ENCODE measurements at regions not wholly inside any gene's neighbourhood (a gene's known extent, or its start where the extent isn't known, plus 50 kb on each side); places are given as distances from the start of the nearest gene placed in this dataset.
A peak's percentile ranks its signal among the peaks of the same experiment; 100 is the strongest.

DNA sequence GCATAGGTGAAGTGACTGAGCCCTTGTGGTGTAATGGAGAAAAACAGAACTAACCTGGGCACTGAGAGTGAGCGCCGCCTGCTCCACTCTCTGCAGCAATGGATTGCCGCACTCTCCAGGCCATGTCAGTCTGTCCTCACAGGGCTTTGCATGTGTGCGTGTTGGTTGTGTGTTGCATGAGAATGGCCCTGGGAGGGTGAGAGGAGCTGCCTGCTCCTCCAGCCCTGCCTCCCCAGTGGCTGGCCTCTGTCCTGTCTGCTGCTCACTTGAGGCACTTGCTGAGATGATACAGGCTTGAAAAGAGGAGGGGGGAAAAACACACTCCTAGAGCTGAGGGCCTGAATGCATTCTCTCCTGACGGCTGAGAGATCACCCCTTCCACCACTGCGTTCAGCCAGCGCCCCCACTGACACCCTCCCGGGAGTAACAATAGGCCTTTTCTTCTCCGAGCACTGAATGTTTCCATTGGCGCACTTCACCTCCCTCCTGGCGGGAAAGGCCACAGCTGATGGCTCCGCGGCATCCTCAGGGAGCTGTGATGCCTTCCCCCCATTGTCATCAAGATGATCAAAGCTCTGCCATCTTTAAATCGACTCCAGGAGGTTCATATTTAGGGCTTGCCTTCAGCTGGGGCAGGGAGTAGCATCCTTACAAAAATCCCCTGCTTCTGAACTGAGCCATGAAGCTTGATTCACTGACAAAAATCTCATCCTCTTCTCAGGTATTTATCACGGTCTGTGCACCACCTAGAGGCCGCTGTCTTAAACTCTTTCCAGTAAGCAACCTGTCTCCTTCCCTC is 49.9 kb upstream of the DAPL1 start:
- TF ChIP-seq, protein P1, sequence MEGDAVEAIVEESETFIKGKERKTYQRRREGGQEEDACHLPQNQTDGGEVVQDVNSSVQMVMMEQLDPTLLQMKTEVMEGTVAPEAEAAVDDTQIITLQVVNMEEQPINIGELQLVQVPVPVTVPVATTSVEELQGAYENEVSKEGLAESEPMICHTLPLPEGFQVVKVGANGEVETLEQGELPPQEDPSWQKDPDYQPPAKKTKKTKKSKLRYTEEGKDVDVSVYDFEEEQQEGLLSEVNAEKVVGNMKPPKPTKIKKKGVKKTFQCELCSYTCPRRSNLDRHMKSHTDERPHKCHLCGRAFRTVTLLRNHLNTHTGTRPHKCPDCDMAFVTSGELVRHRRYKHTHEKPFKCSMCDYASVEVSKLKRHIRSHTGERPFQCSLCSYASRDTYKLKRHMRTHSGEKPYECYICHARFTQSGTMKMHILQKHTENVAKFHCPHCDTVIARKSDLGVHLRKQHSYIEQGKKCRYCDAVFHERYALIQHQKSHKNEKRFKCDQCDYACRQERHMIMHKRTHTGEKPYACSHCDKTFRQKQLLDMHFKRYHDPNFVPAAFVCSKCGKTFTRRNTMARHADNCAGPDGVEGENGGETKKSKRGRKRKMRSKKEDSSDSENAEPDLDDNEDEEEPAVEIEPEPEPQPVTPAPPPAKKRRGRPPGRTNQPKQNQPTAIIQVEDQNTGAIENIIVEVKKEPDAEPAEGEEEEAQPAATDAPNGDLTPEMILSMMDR (IDR thresholded peaks at IDR 0.05; ENCODE audit: extremely low read depth in 1 of 2, insufficient read depth in 1 of 2, low read depth in 1 of 2, low read length in 2 of 2), result peak; percentile 46 to 53
- TF ChIP-seq, protein P2, sequence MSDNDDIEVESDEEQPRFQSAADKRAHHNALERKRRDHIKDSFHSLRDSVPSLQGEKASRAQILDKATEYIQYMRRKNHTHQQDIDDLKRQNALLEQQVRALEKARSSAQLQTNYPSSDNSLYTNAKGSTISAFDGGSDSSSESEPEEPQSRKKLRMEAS (IDR thresholded peaks at IDR 0.05; ENCODE audit: insufficient read depth, insufficient read length), result no peak
- TF ChIP-seq POLR2AphosphoS5 (IDR thresholded peaks at IDR 0.05; ENCODE audit: insufficient read depth, low read depth, low read length) (no peak), FOS (IDR thresholded peaks at IDR 0.05; ENCODE audit: borderline replicate concordance, insufficient read depth, low read length) (no peak), POLR2A (IDR thresholded peaks at IDR 0.05; ENCODE audit: low read depth, low read length) (no peak), JUN (IDR thresholded peaks at IDR 0.05; ENCODE audit: borderline replicate concordance, insufficient read depth, insufficient read length, low read depth) (no peak), EZH2 (IDR thresholded peaks at IDR 0.05; ENCODE audit: borderline replicate concordance, low read depth, low read length, severe bottlenecking) (peak; percentile 23), GATA2 (IDR thresholded peaks at IDR 0.05; ENCODE audit: insufficient read depth, insufficient read length, low read depth, low read length) (no peak), MYC (IDR thresholded peaks at IDR 0.05; ENCODE audit: low read depth, low read length) (no peak)

All from endothelial cell of umbilical vein (primary cell).